Caco-2 (cell line): ENCODE measurements at regions not wholly inside any gene's neighbourhood (a gene's known extent, or its start where the extent isn't known, plus 50 kb on each side); places are given as distances from the start of the nearest gene placed in this dataset.

Experiments
- BruUV-seq: library from RNA; stranded (reverse); fragments of 400-500 nt; replicated peaks from 2 replicates; lab custom pipeline; 2021; lab: Mats Ljungman, UMichigan
- CTCF ChIA-PET: fragments of 300-600 bp; sonication (Branson Sonifier 250); formaldehyde crosslinking; loops from one replicate; lab custom pipeline; 2022; ENCODE audit warnings: antibody characterized with exemption; lab: Charles Lee
- POLR2A ChIA-PET: fragments of 300-600 bp; sonication (Branson Sonifier 250); formaldehyde crosslinking; loops from one replicate; lab custom pipeline; 2022; ENCODE audit warnings: antibody characterized with exemption; lab: Charles Lee
- DNase-seq, 2 experiments: peaks; one replicate each; pipeline versions ENCODE4 v3.0.0 to v3.0.0-alpha.2; 2020 to 2022
- H3K27me3 ChIP-seq: replicated peaks from 2 replicates; pipeline ENCODE4 v1.6.0; 2011; ENCODE audit warnings: low read length; ENCODE audit not compliant: control insufficient read depth, insufficient read depth
- H3K36me3 ChIP-seq: 2 replicates; pipeline ENCODE4 v1.5.1; 2011; ENCODE audit warnings: low read length; ENCODE audit not compliant: control insufficient read depth, insufficient read depth
- H3K4me1 ChIP-seq: fragments of 250-450 bp; sonication (Bioruptor Pico); 2 replicates; pipeline ENCODE4 v1.5.1; 2020; ENCODE audit warnings: mild to moderate bottlenecking
- H3K4me3 ChIP-seq: 2 replicates; pipeline ENCODE4 v1.5.1; 2011; ENCODE audit warnings: low read depth, mild to moderate bottlenecking, control low read depth, low read length
- H3K9me3 ChIP-seq: fragments of 250-450 bp; sonication (Bioruptor Pico); 2 replicates; pipeline ENCODE4 v1.5.1; 2020; ENCODE audit warnings: mild to moderate bottlenecking, moderate library complexity
- H3K27ac Mint-ChIP-seq: one replicate; pipeline ENCODE4 v1.8.0; 2022; ENCODE audit warnings: mixed read lengths; ENCODE audit not compliant: unreplicated experiment
- H3K27me3 Mint-ChIP-seq: one replicate; pipeline ENCODE4 v1.8.0; 2022; ENCODE audit warnings: mixed read lengths; ENCODE audit not compliant: insufficient read depth, unreplicated experiment
- H3K36me3 Mint-ChIP-seq: one replicate; pipeline ENCODE4 v1.8.0; 2022; ENCODE audit warnings: mild to moderate bottlenecking, mixed read lengths; ENCODE audit not compliant: insufficient read depth, unreplicated experiment
- H3K4me1 Mint-ChIP-seq: one replicate; pipeline ENCODE4 v1.8.0; 2022; ENCODE audit warnings: low read depth, mixed read lengths; ENCODE audit not compliant: unreplicated experiment
- H3K4me3 Mint-ChIP-seq: one replicate; pipeline ENCODE4 v1.8.0; 2022; ENCODE audit warnings: mild to moderate bottlenecking, moderate library complexity, mixed read lengths; ENCODE audit not compliant: unreplicated experiment
- H3K9me3 Mint-ChIP-seq: one replicate; pipeline ENCODE4 v1.8.0; 2022; ENCODE audit warnings: mixed read lengths; ENCODE audit not compliant: unreplicated experiment
- CTCF ChIP-seq, 2 experiments: fragments of 200-600 bp in 1 of 2; IDR thresholded peaks; 1 replicate in 1 of 2; 2 replicates in 1 of 2; pipeline versions ENCODE4 v1.5.1 to v1.8.0; 2011 to 2022; ENCODE audit warnings: antibody characterized with exemption in 1 of 2, control low read depth in 1 of 2, inconsistent platforms in 1 of 2, low read depth in 1 of 2, low read length in 1 of 2, mild to moderate bottlenecking in 1 of 2, moderate library complexity in 1 of 2; ENCODE audit not compliant: insufficient read depth in 1 of 2, severe bottlenecking in 1 of 2, unreplicated experiment in 1 of 2
- intact Hi-C: fragments of 100-400 bp; cut with micrococcal nuclease; formaldehyde crosslinking; loops from one replicate; pipeline ENCODE4 v1.10.0; 2022; ENCODE audit not compliant: unreplicated experiment

- Histone ChIP-seq H3K4me1 (peaks cover 4% of the 10 kb centered on the region), H3K9me3 (no peaks in the 10 kb centered on the region), H3K36me3 (no peaks in the 10 kb centered on the region), H3K27me3 (no peaks in the 10 kb centered on the region), H3K4me3 (no peak overlapping the region)
- Mint-ChIP-seq H3K27me3 (no peaks in the 10 kb centered on the region), H3K4me3 (no peak overlapping the region), H3K36me3 (no peaks in the 10 kb centered on the region), H3K9me3 (no peaks in the 10 kb centered on the region), H3K27ac (no peak overlapping the region), H3K4me1 (peaks cover 8% of the 10 kb centered on the region)
- DNase-seq: no peak
- TF ChIP-seq CTCF (IDR thresholded peaks at IDR 0.05; ENCODE audit: insufficient read depth in 1 of 2, low read depth in 1 of 2, low read length in 1 of 2, severe bottlenecking in 1 of 2, unreplicated experiment in 1 of 2): no peak
- CTCF ChIA-PET: no interaction called here
- intact Hi-C loops: no loop called here
- BruUV-seq: no TSS peak
- POLR2A ChIA-PET: no interaction called here
These were observed 63.4 kb upstream of the SLC6A6 start for GRCh38 chr3:14338898-14339458.

GRCh38 chr3:14340960-14341708 lies 61.3 kb upstream of the SLC6A6 start:
- Histone ChIP-seq H3K36me3 (no peaks in the 10 kb centered on the region), H3K4me3 (no peak overlapping the region), H3K9me3 (no peaks in the 10 kb centered on the region), H3K4me1 (no peaks in the 10 kb centered on the region; the same call in 1 of the 2 replicates), H3K27me3 (no peaks in the 10 kb centered on the region)
- TF ChIP-seq CTCF (IDR thresholded peaks at IDR 0.05; ENCODE audit: insufficient read depth in 1 of 2, low read depth in 1 of 2, low read length in 1 of 2, severe bottlenecking in 1 of 2, unreplicated experiment in 1 of 2): no peak
- CTCF ChIA-PET: no interaction called here
- no peak overlapping the region for H3K4me3 Mint-ChIP-seq
- POLR2A ChIA-PET: no interaction called here
- H3K27me3 Mint-ChIP-seq: no peaks in the 10 kb centered on the region
- BruUV-seq: no TSS peak
- H3K27ac Mint-ChIP-seq: no peak overlapping the region
- no peak for DNase-seq
- H3K36me3 Mint-ChIP-seq: no peaks in the 10 kb centered on the region
- H3K9me3 Mint-ChIP-seq: no peaks in the 10 kb centered on the region
- intact Hi-C loops: no loop called here
- H3K4me1 Mint-ChIP-seq: peaks cover 16% of the 10 kb centered on the region

- Histone ChIP-seq H3K4me1 (no peaks in the 10 kb centered on the region), H3K4me3 (no peak overlapping the region), H3K9me3 (no peaks in the 10 kb centered on the region), H3K27me3 (no peaks in the 10 kb centered on the region), H3K36me3 (no peaks in the 10 kb centered on the region)
- ChIA-PET POLR2A (no interaction called here), CTCF (no interaction called here)
- DNase-seq: no peak
- no TSS peak for BruUV-seq
- intact Hi-C loops: no loop called here
- H3K36me3 Mint-ChIP-seq: no peaks in the 10 kb centered on the region
- no peaks in the 10 kb centered on the region for H3K27me3 Mint-ChIP-seq
- H3K9me3 Mint-ChIP-seq: no peaks in the 10 kb centered on the region
- H3K27ac Mint-ChIP-seq: peak overlapping the region; percentile 20
- H3K4me1 Mint-ChIP-seq: peaks cover 16% of the 10 kb centered on the region
- no peak for TF ChIP-seq CTCF (IDR thresholded peaks at IDR 0.05; ENCODE audit: insufficient read depth in 1 of 2, low read depth in 1 of 2, low read length in 1 of 2, severe bottlenecking in 1 of 2, unreplicated experiment in 1 of 2)
- no peak overlapping the region for H3K4me3 Mint-ChIP-seq
These were observed 58.9 kb upstream of the SLC6A6 start for GRCh38 chr3:14343338-14344112.
